ENCODE measurements at regions not wholly inside any gene's neighbourhood (a gene's known extent, or its start where the extent isn't known, plus 50 kb on each side); places are given as distances from the start of the nearest gene placed in this dataset.

DNA sequence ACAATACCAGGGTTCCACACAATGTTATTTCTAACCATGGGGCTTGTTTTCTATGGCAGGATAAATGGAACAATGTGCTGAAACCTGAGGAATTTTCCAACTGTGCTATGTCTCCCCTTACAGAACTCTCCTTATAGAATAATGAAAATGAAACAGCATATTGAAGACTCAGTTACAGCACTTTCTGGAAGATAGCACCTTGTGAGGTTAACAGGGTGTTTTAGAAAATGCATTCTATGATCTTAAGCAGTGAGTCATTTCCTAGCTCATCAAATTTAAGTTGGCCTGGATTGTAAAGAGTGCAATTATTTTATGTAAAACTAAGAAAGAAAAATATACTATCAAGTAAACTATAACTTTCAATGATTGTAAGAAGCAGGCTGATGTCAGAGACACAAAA is 60.1 kb upstream of the CNTN1 start:
- TF ChIP-seq, protein P1, sequence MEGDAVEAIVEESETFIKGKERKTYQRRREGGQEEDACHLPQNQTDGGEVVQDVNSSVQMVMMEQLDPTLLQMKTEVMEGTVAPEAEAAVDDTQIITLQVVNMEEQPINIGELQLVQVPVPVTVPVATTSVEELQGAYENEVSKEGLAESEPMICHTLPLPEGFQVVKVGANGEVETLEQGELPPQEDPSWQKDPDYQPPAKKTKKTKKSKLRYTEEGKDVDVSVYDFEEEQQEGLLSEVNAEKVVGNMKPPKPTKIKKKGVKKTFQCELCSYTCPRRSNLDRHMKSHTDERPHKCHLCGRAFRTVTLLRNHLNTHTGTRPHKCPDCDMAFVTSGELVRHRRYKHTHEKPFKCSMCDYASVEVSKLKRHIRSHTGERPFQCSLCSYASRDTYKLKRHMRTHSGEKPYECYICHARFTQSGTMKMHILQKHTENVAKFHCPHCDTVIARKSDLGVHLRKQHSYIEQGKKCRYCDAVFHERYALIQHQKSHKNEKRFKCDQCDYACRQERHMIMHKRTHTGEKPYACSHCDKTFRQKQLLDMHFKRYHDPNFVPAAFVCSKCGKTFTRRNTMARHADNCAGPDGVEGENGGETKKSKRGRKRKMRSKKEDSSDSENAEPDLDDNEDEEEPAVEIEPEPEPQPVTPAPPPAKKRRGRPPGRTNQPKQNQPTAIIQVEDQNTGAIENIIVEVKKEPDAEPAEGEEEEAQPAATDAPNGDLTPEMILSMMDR (IDR thresholded peaks at IDR 0.05): no peak
- TF ChIP-seq POLR2A (IDR thresholded peaks at IDR 0.05): no peak
